Ammon's horn (tissue), 1 donor: ENCODE measurements at regions not wholly inside any gene's neighbourhood (a gene's known extent, or its start where the extent isn't known, plus 50 kb on each side); places are given as distances from the start of the nearest gene placed in this dataset.

Experiments used
- DNase-seq: peaks from one replicate; pipeline ENCODE4 v3.0.0-alpha.2; 2016; ENCODE audit warnings: low spot score

GRCh38 chr16:47970291-47970931 is 185.4 kb downstream of the ABCC12 start:
- no peak for DNase-seq

GRCh38 chr16:47967374-47967773 is 188.4 kb downstream of the ABCC12 start:
- DNase-seq = no peak

GRCh38 chr16:47966325-47966724 is 189.5 kb downstream of the ABCC12 start:
- DNase-seq = no peak

- peak; percentile 81 for DNase-seq
Observed at GRCh38 chr16:47965439-47965838, 190.4 kb downstream of the ABCC12 start.

GRCh38 chr16:47958726-47959125 is 197.1 kb downstream of the ABCC12 start:
- DNase-seq = no peak

GRCh38 chr16:47956916-47957315 is 198.9 kb downstream of the ABCC12 start:
- peak; percentile 15 for DNase-seq

GRCh38 chr16:47949714-47950113 is 206.1 kb downstream of the ABCC12 start:
- DNase-seq = no peak

GRCh38 chr16:47949276-47949675 is 206.5 kb downstream of the ABCC12 start:
- DNase-seq = no peak

GRCh38 chr16:47947723-47948122 is 208.1 kb downstream of the ABCC12 start:
- DNase-seq = no peak

GRCh38 chr16:47946092-47946491 is 209.7 kb downstream of the ABCC12 start:
- DNase-seq = no peak

GRCh38 chr16:47944589-47944988 is 211.2 kb downstream of the ABCC12 start:
- no peak for DNase-seq

- DNase-seq = no peak
Observed at GRCh38 chr16:47943235-47943634, 212.6 kb downstream of the ABCC12 start.

- no peak for DNase-seq
Observed at GRCh38 chr16:47940466-47940865, 215.3 kb downstream of the ABCC12 start.

- no peak for DNase-seq
Observed at GRCh38 chr16:47939680-47940079, 216.1 kb downstream of the ABCC12 start.

GRCh38 chr16:47938272-47938671 is 217.5 kb downstream of the ABCC12 start:
- DNase-seq = no peak

GRCh38 chr16:47928008-47928407 is 227.8 kb downstream of the ABCC12 start:
- no peak for DNase-seq

- no peak for DNase-seq
Observed at GRCh38 chr16:47927330-47927729, 228.5 kb downstream of the ABCC12 start.

- no peak for DNase-seq
Observed at GRCh38 chr16:47925811-47926460, 229.9 kb downstream of the ABCC12 start.

- DNase-seq = no peak
Observed at GRCh38 chr16:47924950-47925349, 230.8 kb downstream of the ABCC12 start.

GRCh38 chr16:47921535-47921934 is 234.3 kb downstream of the ABCC12 start:
- DNase-seq = no peak

- DNase-seq = no peak
Observed at GRCh38 chr16:47920709-47921108, 235.1 kb downstream of the ABCC12 start.

GRCh38 chr16:47917118-47917517 is 238.7 kb downstream of the ABCC12 start:
- DNase-seq = no peak

- DNase-seq = no peak
Observed at GRCh38 chr16:47916266-47916665, 239.5 kb downstream of the ABCC12 start.

- no peak for DNase-seq
Observed at GRCh38 chr16:47907109-47907508, 248.7 kb downstream of the ABCC12 start.
